GM18858 (cell line): ENCODE measurements at regions not wholly inside any gene's neighbourhood (a gene's known extent, or its start where the extent isn't known, plus 50 kb on each side); places are given as distances from the start of the nearest gene placed in this dataset.
"Not testable (repeated sequence)": the region's sequence is repeated elsewhere in the genome, so short reads cannot be mapped to it uniquely, and the experiment has no call there.

ENCODE experiments used
- ATAC-seq: cut with Tn5 transposase; IDR thresholded peaks from one replicate; pipeline ENCODE4 v1.9.1; 2021; ENCODE audit not compliant: unreplicated experiment

GRCh38 chr2:107740300-107740699 is 86.4 kb upstream of the RGPD4 start:
- no peak for ATAC-seq

GRCh38 chr2:107742460-107743027 is 84.1 kb upstream of the RGPD4 start:
- no peak for ATAC-seq

GRCh38 chr2:107743274-107743673 is 83.4 kb upstream of the RGPD4 start:
- ATAC-seq = no peak

- ATAC-seq = no peak
Observed at GRCh38 chr2:107745100-107745499, 81.6 kb upstream of the RGPD4 start.

GRCh38 chr2:107746552-107747198 is 80.0 kb upstream of the RGPD4 start:
- ATAC-seq = not testable (repeated sequence)

- not testable (repeated sequence) for ATAC-seq
Observed at GRCh38 chr2:107747199-107747963, 79.3 kb upstream of the RGPD4 start.

GRCh38 chr2:107747964-107748583 is 78.6 kb upstream of the RGPD4 start:
- ATAC-seq = no peak

GRCh38 chr2:107751936-107752335 is 74.8 kb upstream of the RGPD4 start:
- no peak for ATAC-seq

- ATAC-seq = not testable (repeated sequence)
Observed at GRCh38 chr2:107753806-107754205, 72.9 kb upstream of the RGPD4 start.

- ATAC-seq = no peak
Observed at GRCh38 chr2:107757223-107757622, 69.5 kb upstream of the RGPD4 start.

- no peak for ATAC-seq
Observed at GRCh38 chr2:107760620-107761364, 65.9 kb upstream of the RGPD4 start.

- no peak for ATAC-seq
Observed at GRCh38 chr2:107772353-107772752, 54.3 kb upstream of the RGPD4 start.

GRCh38 chr2:107775211-107775610 is 51.5 kb upstream of the RGPD4 start:
- no peak for ATAC-seq

- no peak for ATAC-seq
Observed at GRCh38 chr2:107775791-107776190, 50.9 kb upstream of the RGPD4 start.

GRCh38 chr2:107776362-107776761 is 50.3 kb upstream of the RGPD4 start:
- no peak for ATAC-seq
